Stimulated activated CD4-positive, alpha-beta T cell treated with anti-CD3 and anti-CD28 coated beads, Interleukin-1b, Interleukin-23, amount 100 ng/mL, for 1 hour (primary cell): ENCODE measurements at regions not wholly inside any gene's neighbourhood (a gene's known extent, or its start where the extent isn't known, plus 50 kb on each side); places are given as distances from the start of the nearest gene placed in this dataset.

Experiments used
- DNase-seq, 2 donors: peaks; one replicate each; pipeline ENCODE4 v3.0.0-alpha.2; 2020; ENCODE audit warnings: low read depth in 2 of 2

DNA sequence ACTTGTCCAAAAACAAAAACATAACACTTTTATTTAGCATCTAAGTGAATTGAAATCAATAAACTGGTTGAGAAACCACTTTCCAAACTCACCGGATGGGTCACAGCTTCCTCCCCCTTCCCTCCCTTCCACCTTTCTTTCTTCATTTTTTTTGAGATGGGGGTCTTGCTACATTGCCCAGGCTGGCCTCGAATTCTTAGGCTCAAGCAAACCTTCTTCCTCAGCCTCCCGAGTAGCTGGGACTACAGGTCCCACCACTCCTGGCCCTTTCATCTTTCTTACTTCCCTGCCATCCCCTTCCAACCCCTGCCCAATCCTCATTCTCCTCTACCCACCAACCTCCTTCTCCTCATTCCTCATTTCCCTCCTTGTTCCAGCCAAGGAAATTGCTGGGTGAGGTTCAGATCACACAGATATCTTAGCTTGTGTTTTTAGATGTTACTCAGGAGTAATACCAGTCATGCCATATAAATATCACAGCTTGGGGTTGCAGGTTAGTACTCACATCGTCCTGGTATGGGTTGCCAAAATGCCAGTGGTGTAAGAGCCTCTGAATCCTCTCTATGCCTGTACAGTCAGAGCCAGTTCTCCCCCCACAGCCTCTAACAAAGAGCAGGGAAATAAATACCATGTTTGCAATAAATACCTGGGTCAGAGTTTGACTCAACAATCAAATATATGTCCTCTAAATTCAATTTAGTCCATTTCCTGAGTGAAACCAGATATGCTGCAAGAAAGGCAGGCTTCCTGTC is 132.7 kb upstream of the NDUFV2 start:
- DNase-seq, result no peak

- DNase-seq, result no peak
Observed at GRCh38 chr18:8970843-8971242, 131.7 kb upstream of the NDUFV2 start.

DNA sequence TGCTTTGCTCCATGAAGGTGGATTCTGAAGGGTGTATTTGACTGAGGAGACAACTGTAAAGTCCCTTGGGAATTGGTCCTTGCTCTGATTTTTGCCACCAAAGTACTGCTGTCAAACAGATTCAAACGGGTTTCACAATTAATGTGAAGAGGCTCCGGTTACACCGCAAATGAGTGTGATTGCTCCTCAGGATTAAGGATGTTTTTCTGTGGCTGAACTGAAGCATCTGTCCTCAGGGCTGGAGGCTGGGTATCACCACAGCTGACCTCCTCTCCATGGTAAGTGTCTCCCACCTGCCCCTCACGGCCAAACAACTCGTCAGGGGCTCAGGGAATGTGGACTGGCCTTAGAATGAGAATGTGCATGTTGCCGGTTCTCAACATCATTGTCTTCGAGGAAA is 130.4 kb upstream of the NDUFV2 start:
- DNase-seq, result no peak

GRCh38 chr18:8974279-8974678 is 128.2 kb upstream of the NDUFV2 start:
- DNase-seq, result no peak

GRCh38 chr18:8974696-8975095 is 127.8 kb upstream of the NDUFV2 start:
- DNase-seq, result no peak

DNA sequence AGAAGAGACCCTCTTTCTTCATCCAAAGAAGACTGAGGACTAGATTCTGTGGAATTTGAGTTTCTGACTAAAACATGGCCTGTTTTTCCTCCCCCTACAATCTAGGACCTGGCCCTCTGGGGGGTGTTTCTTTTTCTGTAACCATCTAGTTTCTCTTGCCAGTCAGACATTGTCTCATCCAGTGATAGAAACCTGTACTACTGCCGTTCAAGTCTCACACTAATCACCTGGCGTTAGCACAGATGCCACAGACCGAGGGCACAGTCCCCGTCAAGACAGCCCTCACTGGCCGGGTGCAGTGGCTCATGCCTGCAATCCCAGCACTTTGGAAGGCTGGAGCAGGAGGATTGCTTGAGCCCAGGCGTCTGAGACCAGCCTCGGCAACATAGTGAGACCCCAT is 126.9 kb upstream of the NDUFV2 start:
- DNase-seq, result no peak

- no peak for DNase-seq
Observed at GRCh38 chr18:8976606-8977005, 125.9 kb upstream of the NDUFV2 start.

- no peak for DNase-seq
Observed at GRCh38 chr18:8977166-8977565, 125.3 kb upstream of the NDUFV2 start.

DNA sequence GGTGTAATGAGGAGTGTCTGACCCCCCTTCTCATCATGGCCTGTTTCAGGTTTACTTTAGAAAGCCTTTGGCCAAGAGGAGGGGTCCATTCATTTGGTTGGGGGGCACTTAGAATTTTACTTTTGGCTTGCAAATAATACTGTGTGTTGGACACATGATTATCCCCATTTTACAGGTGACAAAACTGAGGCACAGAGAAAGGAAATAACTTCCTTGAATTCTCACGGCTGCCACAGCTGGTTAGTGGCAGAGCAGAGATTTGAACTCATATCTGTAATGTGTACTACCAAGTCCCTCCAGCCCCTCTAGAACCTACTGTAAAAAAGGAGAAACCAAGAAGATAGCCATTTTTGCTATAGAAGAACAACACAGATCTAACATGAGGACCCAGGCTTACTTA is 124.8 kb upstream of the NDUFV2 start:
- DNase-seq, result no peak

DNA sequence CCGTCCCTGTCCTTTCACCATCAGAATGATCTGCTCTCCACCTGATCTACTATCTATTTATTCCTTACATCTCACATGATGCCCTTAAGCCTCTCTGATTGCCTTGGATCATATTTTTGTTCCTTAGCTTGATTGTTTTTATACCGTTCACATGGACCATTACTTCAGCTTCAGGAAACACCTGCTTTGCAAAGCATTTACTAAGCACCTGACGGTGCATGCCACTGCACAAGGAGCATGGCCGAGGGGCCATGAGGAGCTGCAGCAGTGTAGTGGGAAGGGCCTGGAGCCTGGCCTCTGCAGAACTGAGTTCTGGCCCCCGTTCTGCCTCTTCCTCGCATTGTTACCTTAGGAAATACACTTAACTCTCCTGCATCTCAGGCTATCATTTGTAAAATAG is 124.1 kb upstream of the NDUFV2 start:
- DNase-seq, result no peak

- DNase-seq, result no peak
Observed at GRCh38 chr18:8979258-8979988, 123.1 kb upstream of the NDUFV2 start.

GRCh38 chr18:8980496-8980895 is 122.0 kb upstream of the NDUFV2 start:
- no peak for DNase-seq

- no peak for DNase-seq
Observed at GRCh38 chr18:8980918-8981317, 121.6 kb upstream of the NDUFV2 start.

GRCh38 chr18:8982416-8983183 is 119.9 kb upstream of the NDUFV2 start:
- no peak for DNase-seq

DNA sequence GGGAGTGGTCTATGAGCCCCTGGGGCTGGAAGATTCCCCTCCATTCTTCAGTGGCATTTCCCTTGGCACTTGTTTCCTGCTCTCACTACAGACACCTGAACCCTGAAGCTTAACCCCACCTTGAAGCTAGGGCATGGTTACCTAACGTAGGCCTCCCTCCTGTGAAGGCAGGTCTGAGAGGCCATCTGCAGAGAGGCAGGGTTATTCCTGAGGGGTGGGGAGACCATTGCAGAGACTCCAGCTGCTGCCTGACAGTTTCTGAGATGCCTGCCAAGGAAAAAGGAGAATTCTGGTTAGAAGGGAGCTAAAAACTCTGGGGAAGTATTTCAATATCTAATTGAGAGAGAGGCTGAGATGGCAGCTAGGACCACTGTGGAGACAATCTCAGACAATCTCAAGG is 119.3 kb upstream of the NDUFV2 start:
- no peak for DNase-seq

DNA sequence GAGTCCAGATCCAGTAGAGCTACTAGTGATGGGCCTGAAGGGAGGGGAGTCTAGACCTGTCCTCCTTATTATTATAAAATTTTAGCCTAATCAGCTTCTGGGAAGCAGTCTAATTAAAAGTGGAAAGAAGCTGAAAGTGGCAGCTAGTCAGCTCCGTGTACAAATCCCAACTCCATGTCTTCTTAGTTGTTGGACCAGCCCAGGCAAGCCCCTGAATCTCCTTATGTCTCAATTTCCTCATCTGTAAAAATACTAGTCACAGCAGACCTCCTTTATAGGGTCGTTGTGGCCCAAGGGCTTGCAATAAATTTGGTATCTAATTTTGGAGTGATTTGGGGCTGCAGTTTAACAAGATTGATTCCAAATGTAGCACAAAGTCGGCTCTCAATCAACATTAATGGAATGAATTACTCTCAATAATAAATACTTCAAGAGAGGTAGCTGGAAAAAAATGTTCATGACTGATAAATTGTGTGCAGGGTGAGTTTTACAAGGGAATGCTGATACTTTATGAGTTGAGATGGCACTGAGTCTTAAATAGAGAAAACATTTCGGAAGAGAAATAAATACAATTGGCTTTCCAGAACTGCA is 118.3 kb upstream of the NDUFV2 start:
- DNase-seq, result no peak

- DNase-seq, result no peak
Observed at GRCh38 chr18:8987241-8987640, 115.3 kb upstream of the NDUFV2 start.

GRCh38 chr18:8988260-8988871 is 114.1 kb upstream of the NDUFV2 start:
- DNase-seq, result peak; percentile 11 to 14

DNA sequence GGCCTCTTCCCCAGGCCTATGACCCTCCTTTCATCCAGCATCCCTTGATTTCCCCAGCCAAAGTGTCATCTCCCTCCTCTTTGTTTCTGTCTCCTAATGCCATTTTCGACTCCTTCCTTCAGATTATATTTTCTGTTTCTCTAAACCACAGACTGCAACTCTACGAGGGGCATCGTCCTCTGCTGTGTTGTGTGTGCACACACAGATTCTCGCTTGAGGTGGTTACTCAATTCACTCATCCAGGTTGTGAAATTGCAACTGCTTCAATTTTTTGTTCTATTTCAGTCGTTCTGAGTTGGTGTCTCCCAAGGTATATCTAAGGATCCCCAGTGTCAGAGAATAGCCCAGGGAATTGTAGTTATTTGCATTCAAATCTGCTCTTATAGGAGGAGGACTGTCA is 113.5 kb upstream of the NDUFV2 start:
- no peak for DNase-seq

GRCh38 chr18:8989855-8990254 is 112.6 kb upstream of the NDUFV2 start:
- DNase-seq, result no peak

GRCh38 chr18:8990276-8991031 is 112.0 kb upstream of the NDUFV2 start:
- no peak for DNase-seq
